Ectodermal cell (in vitro differentiated cells): ENCODE measurements at regions not wholly inside any gene's neighbourhood (a gene's known extent, or its start where the extent isn't known, plus 50 kb on each side); places are given as distances from the start of the nearest gene placed in this dataset.

Experiments used
- H3K27ac ChIP-seq: 2 replicates; pipeline ENCODE4 v1.7.0; 2013; ENCODE audit warnings: mild to moderate bottlenecking, low read depth, low read length; ENCODE audit not compliant: insufficient read depth, poor library complexity, severe bottlenecking
- H3K27me3 ChIP-seq: 2 replicates; pipeline ENCODE4 v1.7.0; 2013; ENCODE audit warnings: mild to moderate bottlenecking, low read length; ENCODE audit not compliant: insufficient read depth, control insufficient read depth, poor library complexity, severe bottlenecking
- H3K36me3 ChIP-seq: one replicate; pipeline ENCODE4 v1.7.0; 2013; ENCODE audit warnings: low read length; ENCODE audit not compliant: control insufficient read depth, insufficient read depth
- H3K4me1 ChIP-seq: one replicate; pipeline ENCODE4 v1.7.0; 2013; ENCODE audit warnings: low read length; ENCODE audit not compliant: control insufficient read depth, insufficient read depth
- H3K4me3 ChIP-seq: 2 replicates; pipeline ENCODE4 v1.7.0; 2013; ENCODE audit warnings: low read depth, low read length, control low read depth; ENCODE audit not compliant: insufficient read depth
- H3K9me3 ChIP-seq: 2 replicates; pipeline ENCODE4 v1.7.0; 2013; ENCODE audit warnings: mild to moderate bottlenecking, low read length, moderate library complexity; ENCODE audit not compliant: control insufficient read depth
- WGBS, 2 experiments: methylation state at CpG; one replicate each; pipeline ENCODE4 v1.1.7; 2013; ENCODE audit warnings: missing lambda C conversion rate in 2 of 2; 5-methylcytosine and 5-hydroxymethylcytosine counted together

DNA sequence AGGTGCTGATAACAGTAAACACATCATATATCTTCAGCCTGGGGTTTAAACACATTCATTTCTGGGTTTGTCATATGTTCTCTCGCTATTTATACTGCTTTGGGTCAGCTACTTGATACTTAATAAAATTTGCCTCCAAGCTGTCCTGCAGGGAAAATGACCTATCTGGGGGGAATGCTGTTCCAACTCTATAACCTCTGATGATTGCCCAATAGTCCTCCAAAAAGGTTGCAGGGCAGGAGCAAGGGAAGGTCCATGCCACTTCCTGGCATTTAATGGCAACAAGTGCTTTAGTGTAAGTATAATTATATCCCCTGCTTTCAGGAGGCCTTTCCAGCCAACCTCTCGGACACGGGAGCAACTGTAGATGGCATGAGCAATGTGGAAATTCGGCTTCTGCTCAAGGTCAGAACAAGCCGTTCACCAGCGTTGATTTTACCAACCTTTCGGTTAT, 198.0 kb upstream of the EEA1 start:
- no peak overlapping the region for H3K27ac ChIP-seq
- H3K4me1 ChIP-seq = no peaks in the 10 kb centered on the region
- no peak overlapping the region for H3K4me3 ChIP-seq
- H3K9me3 ChIP-seq = no peaks in the 10 kb centered on the region
- no peaks in the 10 kb centered on the region for H3K36me3 ChIP-seq
- WGBS, 2 experiments = 92 to 95% methylated on average over 7 of the region's 7 CpGs
- H3K27me3 ChIP-seq = no peaks in the 10 kb centered on the region

- 85% methylated on average over 16 of the region's 16 CpGs for WGBS, 2 experiments
- H3K36me3 ChIP-seq = no peaks in the 10 kb centered on the region
- no peaks in the 10 kb centered on the region for H3K27me3 ChIP-seq
- no peaks in the 10 kb centered on the region for H3K4me1 ChIP-seq
- H3K9me3 ChIP-seq = no peaks in the 10 kb centered on the region
- H3K27ac ChIP-seq = no peak overlapping the region
- H3K4me3 ChIP-seq = no peak overlapping the region
Measured at GRCh38 chr12:93127582-93128331, 198.7 kb upstream of the EEA1 start.

- H3K27ac ChIP-seq = no peak overlapping the region
- no peak overlapping the region for H3K4me3 ChIP-seq
- H3K36me3 ChIP-seq = no peaks in the 10 kb centered on the region
- no peaks in the 10 kb centered on the region for H3K4me1 ChIP-seq
- 90 to 93% methylated on average over 6 of the region's 6 CpGs for WGBS, 2 experiments
- no peaks in the 10 kb centered on the region for H3K27me3 ChIP-seq
- H3K9me3 ChIP-seq = no peaks in the 10 kb centered on the region
Measured at GRCh38 chr12:93128332-93128707, 199.2 kb upstream of the EEA1 start.

DNA sequence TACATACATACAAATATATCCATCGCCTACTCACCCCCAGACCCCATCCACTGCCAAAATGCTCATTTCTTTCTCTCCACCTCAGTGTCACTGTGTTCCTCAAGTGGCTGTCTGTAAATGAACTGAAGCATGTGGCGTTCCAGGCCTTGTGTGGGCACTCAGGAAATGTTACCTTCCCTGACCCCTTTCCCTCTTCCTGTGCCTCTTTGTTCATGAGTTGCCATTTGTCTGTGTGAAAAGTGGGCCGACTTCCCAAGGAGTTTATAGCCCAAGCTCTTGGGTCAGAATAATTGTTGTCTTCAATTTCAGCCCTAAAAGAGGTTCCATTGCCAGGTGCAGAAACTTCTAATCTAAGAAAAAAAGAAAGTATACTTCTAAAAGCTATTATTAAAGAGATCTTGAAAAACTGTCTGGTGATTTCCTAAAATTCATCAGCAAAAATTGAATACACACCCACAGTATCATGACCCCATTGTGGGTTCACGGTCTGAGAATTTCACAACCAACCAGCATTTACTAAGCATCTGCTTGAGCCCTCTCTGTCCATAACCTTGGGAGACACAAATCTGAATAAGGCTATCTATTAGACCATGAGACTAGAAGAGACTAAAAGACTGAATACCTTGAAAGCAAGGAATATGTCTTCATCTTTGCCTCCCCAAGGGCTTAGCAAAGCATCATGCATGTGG, 201.4 kb upstream of the EEA1 start:
- 90 to 96% methylated on average over 4 of the region's 4 CpGs for WGBS, 2 experiments

GRCh38 chr12:93133361-93133760, 204.3 kb upstream of the EEA1 start:
- H3K4me3 ChIP-seq = no peak overlapping the region
- H3K27ac ChIP-seq = no peak overlapping the region
- H3K36me3 ChIP-seq = no peaks in the 10 kb centered on the region
- 94 to 95% methylated on average over 5 of the region's 5 CpGs for WGBS, 2 experiments
- H3K9me3 ChIP-seq = no peaks in the 10 kb centered on the region
- H3K4me1 ChIP-seq = no peaks in the 10 kb centered on the region
- H3K27me3 ChIP-seq = no peaks in the 10 kb centered on the region

More for the DNA sequence above, 201.4 kb upstream of the EEA1 start:
- Histone ChIP-seq H3K36me3 (no peaks in the 10 kb centered on the region), H3K9me3 (no peaks in the 10 kb centered on the region), H3K27ac (no peak overlapping the region), H3K27me3 (no peaks in the 10 kb centered on the region), H3K4me1 (no peaks in the 10 kb centered on the region), H3K4me3 (no peak overlapping the region)

DNA sequence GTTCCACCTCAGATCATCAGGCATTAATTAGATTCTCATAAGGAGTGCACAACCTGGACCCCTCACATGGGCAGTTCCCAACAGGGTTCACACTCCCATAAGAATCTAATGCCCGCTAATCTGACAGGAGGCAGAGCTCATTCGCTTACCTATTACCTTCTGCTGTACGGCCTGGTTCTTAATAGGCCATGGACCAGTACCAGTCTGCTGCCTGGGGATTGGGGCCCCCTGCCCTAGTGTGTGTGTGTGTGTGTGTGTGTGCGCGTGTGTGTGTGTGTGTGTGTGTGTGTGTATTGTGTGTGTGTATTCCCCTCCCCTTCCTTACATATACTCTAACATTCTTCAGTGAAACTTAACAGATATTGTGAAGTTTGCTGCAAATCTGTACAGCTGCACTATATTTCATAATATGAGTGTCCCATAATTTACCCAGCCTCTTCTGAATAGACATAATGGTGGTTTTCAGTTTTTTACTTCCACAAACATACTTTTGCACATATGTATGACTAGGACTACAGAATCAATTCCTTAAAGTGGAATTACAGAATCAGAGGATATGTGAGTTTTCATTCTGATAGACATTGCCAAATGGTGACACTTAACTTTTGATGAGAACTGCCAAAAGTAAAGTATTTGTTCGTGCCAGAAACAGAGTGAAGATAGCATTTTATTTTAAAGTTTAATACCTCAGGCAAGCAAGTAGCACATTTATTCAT, 205.2 kb upstream of the EEA1 start:
- no peaks in the 10 kb centered on the region for H3K27me3 ChIP-seq
- no peak overlapping the region for H3K27ac ChIP-seq
- H3K36me3 ChIP-seq = no peaks in the 10 kb centered on the region
- H3K9me3 ChIP-seq = no peaks in the 10 kb centered on the region
- no peaks in the 10 kb centered on the region for H3K4me1 ChIP-seq
- no peak overlapping the region for H3K4me3 ChIP-seq
- WGBS, 2 experiments = 96 to 97% methylated on average over 4 of the region's 6 CpGs

GRCh38 chr12:93134893-93135285, 205.8 kb upstream of the EEA1 start:
- H3K4me3 ChIP-seq = no peak overlapping the region
- WGBS, 2 experiments = 92 to 95% methylated on average over 3 of the region's 3 CpGs
- H3K27me3 ChIP-seq = no peaks in the 10 kb centered on the region
- no peaks in the 10 kb centered on the region for H3K4me1 ChIP-seq
- H3K27ac ChIP-seq = no peak overlapping the region
- H3K36me3 ChIP-seq = no peaks in the 10 kb centered on the region
- H3K9me3 ChIP-seq = no peaks in the 10 kb centered on the region

DNA sequence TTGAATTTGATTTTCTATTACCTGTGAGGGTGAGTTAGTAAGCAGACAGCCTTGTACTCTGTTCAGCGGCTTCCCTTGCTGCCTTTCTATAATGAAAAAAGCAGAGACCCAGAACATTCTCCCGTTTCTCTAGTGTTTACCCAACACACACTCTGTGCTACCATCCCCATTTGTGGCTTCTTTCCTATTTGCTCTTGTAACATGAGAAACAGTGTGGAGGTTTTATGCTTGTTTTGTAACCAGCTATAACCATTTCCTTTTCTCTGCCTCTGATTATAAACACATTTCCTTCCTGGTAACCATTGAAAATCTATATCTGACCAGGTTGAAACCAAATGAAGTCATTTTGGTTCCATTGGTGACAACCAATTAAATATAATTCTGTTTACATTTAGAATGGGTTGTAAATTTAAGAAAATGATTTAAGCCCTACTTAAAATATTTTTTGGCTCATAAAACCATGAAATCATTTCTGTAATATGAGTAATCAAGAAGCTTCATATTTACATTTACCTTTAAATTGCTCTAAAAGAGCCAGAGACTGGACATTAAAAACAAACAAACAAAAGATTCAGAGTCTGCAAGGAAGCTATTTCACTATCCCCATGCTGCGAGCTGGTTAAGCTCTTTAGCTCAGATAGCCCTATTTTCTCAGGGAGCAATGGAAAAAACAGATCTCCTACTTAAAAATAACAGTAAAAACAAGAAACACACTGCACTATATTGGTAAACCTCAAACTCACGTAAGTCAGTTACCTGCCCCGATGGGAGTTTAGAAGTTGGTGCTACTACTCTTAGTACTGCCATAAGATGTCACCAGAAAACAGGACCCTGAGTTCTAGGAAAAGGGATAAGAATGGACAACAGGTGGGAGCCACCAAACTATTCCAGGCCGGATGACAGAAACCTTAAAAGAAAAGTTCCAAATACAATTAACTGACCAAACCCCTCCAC, 206.5 kb upstream of the EEA1 start:
- no peaks in the 10 kb centered on the region for H3K36me3 ChIP-seq
- no peak overlapping the region for H3K27ac ChIP-seq
- no peaks in the 10 kb centered on the region for H3K9me3 ChIP-seq
- 86 to 91% methylated on average over 6 of the region's 6 CpGs for WGBS, 2 experiments
- no peaks in the 10 kb centered on the region for H3K4me1 ChIP-seq
- H3K4me3 ChIP-seq = no peak overlapping the region
- H3K27me3 ChIP-seq = no peaks in the 10 kb centered on the region

DNA sequence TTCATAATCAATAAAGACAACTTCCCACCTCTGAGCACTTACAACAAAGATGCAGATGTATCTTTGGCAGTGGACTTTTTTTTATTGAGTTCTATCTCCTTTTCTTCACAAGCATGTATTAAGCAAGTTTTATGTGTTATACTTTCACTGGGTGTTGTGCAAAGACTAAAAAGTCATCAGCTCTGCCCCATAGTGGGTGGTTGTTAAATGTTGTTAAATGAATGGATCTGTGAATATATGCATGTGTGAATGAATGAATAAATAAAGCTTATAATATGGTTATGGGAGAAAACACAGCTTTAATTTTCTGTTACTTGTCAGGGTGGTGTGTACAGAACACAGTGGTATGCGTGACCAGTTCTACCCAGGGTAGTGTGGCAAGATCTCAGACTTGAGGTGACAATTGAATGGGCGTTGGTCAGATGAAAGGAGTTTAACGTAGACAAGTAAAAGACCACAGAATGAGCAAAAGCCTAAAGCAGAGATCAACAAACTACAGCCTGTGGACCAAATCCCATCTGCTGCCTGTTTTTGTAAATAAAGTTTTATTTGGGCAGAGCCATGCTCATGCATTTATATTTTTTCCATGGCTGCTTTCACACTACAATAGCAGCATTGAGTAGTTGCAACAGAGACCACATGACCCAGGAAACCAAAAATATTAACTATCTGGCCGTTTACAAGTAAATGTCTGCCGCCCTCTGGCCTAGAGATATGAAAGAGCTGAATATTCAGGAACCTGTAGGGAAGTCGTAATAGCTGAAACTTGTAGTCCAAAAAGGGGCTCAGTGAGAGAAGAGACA, 207.4 kb upstream of the EEA1 start:
- no peaks in the 10 kb centered on the region for H3K4me1 ChIP-seq
- no peak overlapping the region for H3K27ac ChIP-seq
- 94% methylated on average over 6 of the region's 6 CpGs for WGBS, 2 experiments
- H3K4me3 ChIP-seq = no peak overlapping the region
- H3K9me3 ChIP-seq = no peaks in the 10 kb centered on the region
- H3K36me3 ChIP-seq = no peaks in the 10 kb centered on the region
- H3K27me3 ChIP-seq = no peaks in the 10 kb centered on the region
